AG04450 (cell line): ENCODE measurements at regions not wholly inside any gene's neighbourhood (a gene's known extent, or its start where the extent isn't known, plus 50 kb on each side); places are given as distances from the start of the nearest gene placed in this dataset.

Experiments used
- CTCF ChIA-PET: fragments of 300-600, 350-600 bp; formaldehyde crosslinking; extraction: SDS; loops from one replicate; lab custom pipeline; 2022; ENCODE audit warnings: antibody characterized with exemption, inconsistent platforms; lab: Charles Lee
- POLR2A ChIA-PET: fragments of 350-600 bp; formaldehyde crosslinking; extraction: SDS; loops from one replicate; lab custom pipeline; 2021; ENCODE audit warnings: antibody characterized with exemption, inconsistent platforms; lab: Yijun Ruan, JAX
- DNase-seq: peaks from one replicate; pipeline ENCODE4 v3.0.0-alpha.2; 2011; ENCODE audit warnings: low read depth, low spot score
- H3K27ac ChIP-seq: one replicate; pipeline ENCODE4 v1.5.1; 2012; ENCODE audit warnings: low read depth, low read length, control low read depth
- H3K27me3 ChIP-seq: one replicate; pipeline ENCODE4 v1.6.0; 2012; ENCODE audit warnings: low read length; ENCODE audit not compliant: control insufficient read depth, insufficient read depth
- H3K4me3 ChIP-seq: 2 replicates; pipeline ENCODE4 v1.5.1; 2011; ENCODE audit warnings: mild to moderate bottlenecking, low read depth, low read length, control low read depth
- H3K9me3 ChIP-seq: 2 replicates; pipeline ENCODE4 v1.5.1; 2012; ENCODE audit warnings: low read length; ENCODE audit not compliant: control insufficient read depth, insufficient read depth
- TF ChIP-seq, protein P1 (sequence below): IDR thresholded peaks from 2 replicates; pipeline ENCODE4 v1.5.1; 2011; ENCODE audit warnings: low read depth, low read length, control low read depth, inconsistent platforms

DNA sequence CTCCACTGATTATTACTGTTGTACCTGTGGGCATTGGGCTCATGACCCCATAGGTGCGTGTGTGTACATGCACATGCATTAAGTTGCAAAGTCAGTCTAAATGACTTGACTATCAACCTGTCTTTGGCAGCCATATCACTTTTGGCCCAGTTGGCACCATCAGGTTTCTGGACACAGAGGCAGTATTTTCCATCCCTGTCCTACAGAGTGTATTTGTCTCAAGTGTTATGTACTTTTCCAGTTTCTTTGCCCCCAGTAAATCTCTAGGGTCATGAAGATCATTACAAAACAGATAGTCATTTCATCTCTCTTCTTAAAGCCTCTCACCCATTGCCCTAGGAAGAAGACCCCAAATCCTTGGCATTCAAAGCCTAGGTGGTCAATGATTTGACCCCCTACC lies 121.4 kb downstream of the C9orf152 start:
- no peak overlapping the region for H3K4me3 ChIP-seq
- no peak overlapping the region for H3K27ac ChIP-seq
- TF ChIP-seq, protein P1, sequence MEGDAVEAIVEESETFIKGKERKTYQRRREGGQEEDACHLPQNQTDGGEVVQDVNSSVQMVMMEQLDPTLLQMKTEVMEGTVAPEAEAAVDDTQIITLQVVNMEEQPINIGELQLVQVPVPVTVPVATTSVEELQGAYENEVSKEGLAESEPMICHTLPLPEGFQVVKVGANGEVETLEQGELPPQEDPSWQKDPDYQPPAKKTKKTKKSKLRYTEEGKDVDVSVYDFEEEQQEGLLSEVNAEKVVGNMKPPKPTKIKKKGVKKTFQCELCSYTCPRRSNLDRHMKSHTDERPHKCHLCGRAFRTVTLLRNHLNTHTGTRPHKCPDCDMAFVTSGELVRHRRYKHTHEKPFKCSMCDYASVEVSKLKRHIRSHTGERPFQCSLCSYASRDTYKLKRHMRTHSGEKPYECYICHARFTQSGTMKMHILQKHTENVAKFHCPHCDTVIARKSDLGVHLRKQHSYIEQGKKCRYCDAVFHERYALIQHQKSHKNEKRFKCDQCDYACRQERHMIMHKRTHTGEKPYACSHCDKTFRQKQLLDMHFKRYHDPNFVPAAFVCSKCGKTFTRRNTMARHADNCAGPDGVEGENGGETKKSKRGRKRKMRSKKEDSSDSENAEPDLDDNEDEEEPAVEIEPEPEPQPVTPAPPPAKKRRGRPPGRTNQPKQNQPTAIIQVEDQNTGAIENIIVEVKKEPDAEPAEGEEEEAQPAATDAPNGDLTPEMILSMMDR = no peak
- POLR2A ChIA-PET = no interaction called here
- CTCF ChIA-PET = no interaction called here
- no peaks in the 10 kb centered on the region; the same call in 1 of the 2 replicates for H3K9me3 ChIP-seq
- H3K27me3 ChIP-seq = no peaks in the 10 kb centered on the region
- DNase-seq = no peak

DNA sequence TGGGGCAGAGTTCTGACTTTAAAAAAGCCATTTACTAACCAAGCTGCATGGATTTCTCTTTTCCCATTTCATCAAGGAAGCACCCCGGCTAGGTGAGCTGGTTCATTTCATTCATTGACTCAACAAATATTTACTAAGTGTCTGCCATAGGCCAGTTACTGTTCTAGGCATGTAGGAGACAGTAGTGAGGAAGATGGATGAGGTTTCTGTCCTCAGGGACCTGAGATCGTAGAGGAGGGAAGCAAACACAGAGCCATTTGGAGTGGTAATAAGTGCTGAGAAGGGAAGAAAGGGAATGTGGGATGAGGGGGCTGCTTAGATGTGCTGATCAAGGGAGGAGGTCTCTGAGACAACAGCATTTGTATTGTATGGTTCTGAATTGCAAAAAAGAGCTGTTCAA lies 120.4 kb downstream of the C9orf152 start:
- TF ChIP-seq, protein P1 = no peak
- H3K27me3 ChIP-seq = no peaks in the 10 kb centered on the region
- CTCF ChIA-PET = no interaction called here
- no peak for DNase-seq
- H3K9me3 ChIP-seq = no peaks in the 10 kb centered on the region; the same call in 1 of the 2 replicates
- H3K27ac ChIP-seq = no peak overlapping the region
- no peak overlapping the region for H3K4me3 ChIP-seq
- POLR2A ChIA-PET = no interaction called here

DNA sequence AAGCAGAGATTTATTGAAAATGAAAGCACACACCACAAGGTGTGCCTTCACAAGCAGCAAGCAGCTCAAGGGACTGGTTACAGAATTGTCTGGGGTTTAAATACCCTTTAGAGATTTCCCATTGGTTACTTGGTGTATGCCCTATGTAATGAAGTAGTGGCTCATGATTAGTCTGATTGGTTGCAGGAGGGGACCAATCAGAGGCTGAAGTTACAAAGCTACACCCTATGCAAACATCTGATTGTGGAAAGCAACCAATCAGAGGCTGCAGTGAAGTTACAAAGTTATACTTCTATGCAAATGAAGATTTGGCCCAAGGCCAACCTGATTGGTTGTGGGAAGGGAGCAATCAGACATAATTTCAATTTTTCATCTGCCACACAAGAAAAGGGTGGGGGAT lies 119.9 kb downstream of the C9orf152 start:
- no peak for DNase-seq
- Histone ChIP-seq H3K27ac (no peak overlapping the region), H3K9me3 (no peaks in the 10 kb centered on the region), H3K4me3 (no peak overlapping the region), H3K27me3 (no peaks in the 10 kb centered on the region)
- ChIA-PET CTCF (interaction anchor here (0.7 kb wide), 1 partner anchor 65 kb away, joined by 3 read pairs; no protein-coding TSS in a partner anchor), POLR2A (interaction anchor here (0.6 kb wide), 2 partner anchors 32 to 179 kb away, joined by 4 read pairs; no protein-coding TSS in a partner anchor)
- TF ChIP-seq, protein P1 = no peak

DNA sequence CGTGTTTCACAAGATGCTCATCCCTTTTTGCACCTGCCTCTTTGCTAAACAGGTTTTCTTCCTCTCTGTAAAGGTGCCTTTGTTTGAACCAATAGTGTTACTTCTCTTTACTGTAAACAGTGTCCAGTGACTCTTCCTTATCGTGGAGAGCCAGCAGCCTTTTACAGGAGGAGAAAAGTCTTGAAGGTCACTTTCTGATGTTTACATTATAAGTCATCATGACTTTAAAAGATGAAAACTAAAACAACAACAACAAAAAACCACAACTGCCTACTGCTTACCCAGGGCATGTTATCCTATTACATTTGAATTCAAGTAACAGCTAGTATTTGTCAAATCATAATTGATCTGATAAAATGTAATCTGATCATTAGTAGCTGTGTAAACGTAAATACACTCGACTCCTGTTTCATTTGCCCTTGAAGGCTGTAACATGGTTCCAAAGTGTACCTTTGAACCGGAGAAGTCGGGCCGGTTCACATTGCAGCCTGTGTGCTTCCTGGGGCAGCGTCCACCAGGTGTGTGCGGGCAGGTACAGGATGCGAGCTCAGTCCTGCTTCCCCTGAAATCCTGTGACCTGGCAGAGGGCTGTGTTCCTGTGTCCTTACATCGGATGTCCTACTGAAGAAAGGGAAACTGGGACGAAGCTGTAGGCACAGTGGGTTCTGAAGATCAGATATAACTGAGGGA lies 118.1 kb downstream of the C9orf152 start:
- CTCF ChIA-PET = no interaction called here
- Histone ChIP-seq H3K27ac (no peak overlapping the region), H3K27me3 (no peaks in the 10 kb centered on the region), H3K4me3 (no peak overlapping the region), H3K9me3 (no peaks in the 10 kb centered on the region)
- POLR2A ChIA-PET = no interaction called here
- DNase-seq = no peak
- TF ChIP-seq, protein P1 = no peak

DNA sequence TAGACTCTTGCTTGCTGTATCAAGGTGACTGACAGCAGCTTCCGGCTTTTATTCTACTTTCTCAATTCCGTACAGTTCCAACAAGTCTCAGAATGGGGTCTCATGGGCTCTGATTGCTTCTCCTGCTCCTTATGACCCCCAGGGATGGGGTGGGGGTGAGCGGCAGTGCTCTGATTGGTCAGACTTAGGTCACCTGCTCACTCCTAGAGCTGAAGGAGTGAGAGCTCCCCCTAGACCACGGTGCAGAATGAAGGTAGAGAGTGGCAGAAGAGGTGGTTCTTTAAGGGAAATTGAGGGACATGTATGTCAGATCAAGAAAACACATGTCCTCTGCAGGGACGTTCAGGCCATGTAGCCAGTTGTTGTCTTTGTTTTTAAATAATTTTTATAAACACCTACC lies 115.2 kb downstream of the C9orf152 start:
- no peak overlapping the region for H3K27ac ChIP-seq
- DNase-seq = no peak
- TF ChIP-seq, protein P1 = no peak

More for the DNA sequence above, 115.2 kb downstream of the C9orf152 start:
- no peaks in the 10 kb centered on the region for H3K9me3 ChIP-seq
- no peaks in the 10 kb centered on the region for H3K27me3 ChIP-seq
- ChIA-PET CTCF (interaction anchor here (0.9 kb wide), 1 partner anchor 189 kb away, joined by 4 read pairs; no protein-coding TSS in a partner anchor), POLR2A (no interaction called here)
- H3K4me3 ChIP-seq = no peak overlapping the region
